Activated B cell treated with CpG ODN at 0.5 μM for 24 hours (primary cell): ENCODE measurements at regions not wholly inside any gene's neighbourhood (a gene's known extent, or its start where the extent isn't known, plus 50 kb on each side); places are given as distances from the start of the nearest gene placed in this dataset.

Experiments
- ATAC-seq: fragments of 200-7000 bp; cut with Tn5 transposase; one replicate; pipeline ENCODE4 v1.10.0; 2021; ENCODE audit warnings: low read depth, mild to moderate bottlenecking, moderate library complexity
- CTCF ChIA-PET: fragments of 350-600 bp; sonication (Branson Sonifier 250); formaldehyde crosslinking; loops from one replicate; lab custom pipeline; 2021; ENCODE audit warnings: antibody characterized with exemption; lab: Charles Lee
- POLR2A ChIA-PET: fragments of 350-600 bp; sonication (Branson Sonifier 250); formaldehyde crosslinking; loops from one replicate; lab custom pipeline; 2021; ENCODE audit warnings: antibody characterized with exemption; lab: Charles Lee
- DNase-seq: peaks from one replicate; pipeline ENCODE4 v3.0.0; 2022
- H3K27ac Mint-ChIP-seq: one replicate; pipeline ENCODE4 v1.8.0; 2020; ENCODE audit warnings: mixed read lengths
- H3K27me3 Mint-ChIP-seq: one replicate; pipeline ENCODE4 v1.8.0; 2021; ENCODE audit warnings: mixed read lengths
- H3K36me3 Mint-ChIP-seq: one replicate; pipeline ENCODE4 v1.8.0; 2021; ENCODE audit warnings: low read depth, mixed read lengths
- H3K4me1 Mint-ChIP-seq: one replicate; pipeline ENCODE4 v1.8.0; 2021; ENCODE audit warnings: mixed read lengths
- H3K4me3 Mint-ChIP-seq: one replicate; pipeline ENCODE4 v1.8.0; 2020; ENCODE audit warnings: mild to moderate bottlenecking, mixed read lengths
- H3K9me3 Mint-ChIP-seq: one replicate; pipeline ENCODE4 v1.8.0; 2020; ENCODE audit warnings: mixed read lengths
- intact Hi-C: fragments of 100-400 bp; cut with micrococcal nuclease; formaldehyde crosslinking; loops from one replicate; pipeline ENCODE4 v1.15.1; 2024
- TF ChIP-seq, protein P1 (sequence below): fragments of 200-600 bp; IDR thresholded peaks from one replicate; pipeline ENCODE4 v1.8.0; 2022; ENCODE audit warnings: antibody characterized with exemption, mild to moderate bottlenecking

DNA sequence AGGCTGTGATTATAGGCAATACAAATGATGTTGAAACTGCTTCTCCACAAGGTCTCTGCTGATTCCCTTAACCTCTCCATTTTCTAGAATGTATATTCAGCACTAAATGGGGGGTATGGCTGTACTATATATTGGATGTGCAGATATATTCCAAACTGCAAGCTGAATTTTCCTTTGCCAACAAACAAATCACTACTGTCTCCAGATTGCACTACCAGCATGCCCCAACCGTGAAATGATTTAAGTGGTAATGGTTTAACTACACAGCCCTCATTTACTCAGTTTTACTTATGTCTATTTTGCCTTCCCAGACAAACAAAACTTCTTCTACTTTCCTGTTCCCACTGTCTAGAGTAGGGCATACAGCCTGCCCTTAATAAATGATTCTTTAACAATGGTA lies 112.7 kb upstream of the GAREM1 start:
- H3K27ac Mint-ChIP-seq = no peak overlapping the region
- no peaks in the 10 kb centered on the region for H3K4me1 Mint-ChIP-seq
- H3K36me3 Mint-ChIP-seq = no peaks in the 10 kb centered on the region
- CTCF ChIA-PET = no interaction called here
- no peaks in the 10 kb centered on the region for H3K9me3 Mint-ChIP-seq
- intact Hi-C loops = no loop called here
- ATAC-seq (no peak), DNase-seq (no peak)
- POLR2A ChIA-PET = no interaction called here
- no peak overlapping the region for H3K4me3 Mint-ChIP-seq
- TF ChIP-seq, protein P1, sequence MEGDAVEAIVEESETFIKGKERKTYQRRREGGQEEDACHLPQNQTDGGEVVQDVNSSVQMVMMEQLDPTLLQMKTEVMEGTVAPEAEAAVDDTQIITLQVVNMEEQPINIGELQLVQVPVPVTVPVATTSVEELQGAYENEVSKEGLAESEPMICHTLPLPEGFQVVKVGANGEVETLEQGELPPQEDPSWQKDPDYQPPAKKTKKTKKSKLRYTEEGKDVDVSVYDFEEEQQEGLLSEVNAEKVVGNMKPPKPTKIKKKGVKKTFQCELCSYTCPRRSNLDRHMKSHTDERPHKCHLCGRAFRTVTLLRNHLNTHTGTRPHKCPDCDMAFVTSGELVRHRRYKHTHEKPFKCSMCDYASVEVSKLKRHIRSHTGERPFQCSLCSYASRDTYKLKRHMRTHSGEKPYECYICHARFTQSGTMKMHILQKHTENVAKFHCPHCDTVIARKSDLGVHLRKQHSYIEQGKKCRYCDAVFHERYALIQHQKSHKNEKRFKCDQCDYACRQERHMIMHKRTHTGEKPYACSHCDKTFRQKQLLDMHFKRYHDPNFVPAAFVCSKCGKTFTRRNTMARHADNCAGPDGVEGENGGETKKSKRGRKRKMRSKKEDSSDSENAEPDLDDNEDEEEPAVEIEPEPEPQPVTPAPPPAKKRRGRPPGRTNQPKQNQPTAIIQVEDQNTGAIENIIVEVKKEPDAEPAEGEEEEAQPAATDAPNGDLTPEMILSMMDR = no peak
- peaks cover 18% of the 10 kb centered on the region for H3K27me3 Mint-ChIP-seq

DNA sequence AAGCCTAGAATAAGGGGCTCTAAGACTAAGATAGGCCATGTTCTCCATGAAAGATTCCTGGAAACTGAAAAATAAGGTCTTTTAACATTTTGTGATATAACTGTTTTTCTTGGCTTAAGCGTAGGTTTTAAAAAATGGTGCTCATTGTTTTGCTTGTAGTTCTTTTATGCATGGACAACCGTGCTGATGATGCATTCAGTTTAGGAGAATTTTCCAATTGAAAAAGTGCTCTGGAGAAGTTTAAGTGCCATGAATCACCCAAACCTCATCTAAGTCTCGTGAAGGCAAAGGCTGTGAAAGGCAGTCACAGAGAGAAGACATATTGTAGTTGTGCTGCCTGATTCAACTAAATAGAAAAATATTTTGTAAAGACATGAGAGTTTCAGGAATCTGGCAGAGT lies 111.8 kb upstream of the GAREM1 start:
- H3K27ac Mint-ChIP-seq = no peak overlapping the region
- H3K36me3 Mint-ChIP-seq = no peaks in the 10 kb centered on the region
- H3K27me3 Mint-ChIP-seq = peaks cover 18% of the 10 kb centered on the region
- ChIA-PET POLR2A (no interaction called here), CTCF (no interaction called here)
- no peaks in the 10 kb centered on the region for H3K4me1 Mint-ChIP-seq
- DNase-seq = no peak
- H3K4me3 Mint-ChIP-seq = no peak overlapping the region
- TF ChIP-seq, protein P1 = no peak
- no peaks in the 10 kb centered on the region for H3K9me3 Mint-ChIP-seq
- no peak for ATAC-seq
- intact Hi-C loops = no loop called here

DNA sequence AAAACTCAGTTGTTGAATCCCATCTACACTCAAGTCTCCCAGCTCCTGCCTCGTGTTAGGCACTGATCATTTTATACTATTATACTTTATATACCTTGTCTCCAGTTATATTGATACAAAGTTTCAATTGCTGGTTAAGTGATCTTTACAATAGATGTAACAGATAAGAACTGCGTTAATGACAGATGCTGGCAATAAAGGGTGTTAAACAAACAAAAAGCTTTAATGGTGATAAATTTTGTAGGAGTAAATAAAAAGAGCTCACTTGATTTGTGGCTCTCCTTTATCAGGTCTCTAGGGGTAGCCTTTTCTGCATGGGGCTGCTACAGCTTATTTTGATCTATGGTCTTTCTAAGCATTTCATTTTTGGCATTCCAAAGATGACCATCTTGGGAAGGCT lies 106.9 kb upstream of the GAREM1 start:
- DNase-seq (no peak), ATAC-seq (no peak)
- CTCF ChIA-PET = interaction anchor here (1.1 kb wide), 1 partner anchor 115 kb away, joined by 3 read pairs; no protein-coding TSS in a partner anchor
- H3K4me1 Mint-ChIP-seq = no peaks in the 10 kb centered on the region
- H3K9me3 Mint-ChIP-seq = no peaks in the 10 kb centered on the region
- H3K36me3 Mint-ChIP-seq = no peaks in the 10 kb centered on the region
- H3K4me3 Mint-ChIP-seq = no peak overlapping the region
- POLR2A ChIA-PET = no interaction called here
- peaks cover 12% of the 10 kb centered on the region for H3K27me3 Mint-ChIP-seq
- TF ChIP-seq, protein P1 = no peak
- no peak overlapping the region for H3K27ac Mint-ChIP-seq
- intact Hi-C loops = no loop called here

DNA sequence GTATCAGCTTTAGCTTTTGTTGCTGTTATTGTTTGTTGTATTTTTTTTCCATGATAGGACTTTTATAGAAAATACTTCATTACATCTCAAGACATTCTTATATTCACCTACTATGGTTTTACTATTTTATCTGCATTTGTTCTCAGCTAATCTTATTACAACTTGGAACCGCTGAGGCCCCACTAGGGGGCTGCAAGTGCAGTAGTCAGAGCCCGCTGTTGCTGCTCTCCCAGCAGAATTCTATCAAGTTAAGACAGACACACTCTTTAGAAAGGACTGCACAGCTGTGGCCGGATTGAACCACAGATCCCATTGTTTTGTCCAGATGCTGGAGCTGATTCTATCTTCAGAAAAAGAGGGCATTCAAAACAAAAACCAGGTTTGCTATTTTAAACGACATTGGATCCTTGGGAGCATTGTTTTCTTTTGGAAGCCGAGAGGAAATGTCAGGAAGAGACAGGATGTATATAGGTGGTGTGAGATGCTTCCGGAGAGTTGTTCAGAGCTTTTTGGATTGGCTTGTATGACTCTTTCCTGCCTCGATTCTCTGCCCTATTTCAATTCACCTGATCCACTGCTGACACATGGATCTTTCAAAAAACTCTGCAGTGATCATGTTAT lies 105.7 kb upstream of the GAREM1 start:
- Mint-ChIP-seq H3K9me3 (no peaks in the 10 kb centered on the region), H3K4me1 (no peaks in the 10 kb centered on the region), H3K36me3 (no peaks in the 10 kb centered on the region), H3K4me3 (no peak overlapping the region), H3K27me3 (peaks cover 15% of the 10 kb centered on the region), H3K27ac (no peak overlapping the region)
- intact Hi-C loops = loop anchor here (1.0 kb wide), 1 partner anchor 354 kb away; no protein-coding TSS in a partner anchor
- ATAC-seq = peak; percentile 34
- ChIA-PET CTCF (interaction anchor here (1.1 kb wide), 1 partner anchor 116 kb away, joined by 3 read pairs; no protein-coding TSS in a partner anchor), POLR2A (no interaction called here)
- TF ChIP-seq, protein P1 = no peak
- DNase-seq = no peak

DNA sequence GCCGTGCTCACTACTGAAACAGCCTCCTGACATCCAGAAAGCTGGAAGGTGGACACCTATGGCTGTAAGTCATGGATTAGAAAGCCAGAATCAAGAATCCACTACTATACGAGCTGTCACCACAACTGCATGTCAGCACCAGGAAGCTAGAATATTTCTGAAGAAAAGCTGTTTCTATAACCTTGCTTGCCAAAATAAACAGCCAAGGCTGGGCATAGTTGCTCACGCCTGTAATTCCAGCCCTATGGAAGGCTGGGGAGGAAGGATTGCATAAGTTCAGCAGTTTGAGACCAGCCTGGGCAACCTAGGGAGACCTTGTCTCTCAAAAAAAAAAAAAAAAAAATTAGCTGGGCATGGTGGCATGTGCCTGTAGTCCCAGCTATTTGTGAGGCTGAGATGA lies 96.3 kb upstream of the GAREM1 start:
- Mint-ChIP-seq H3K4me3 (no peak overlapping the region), H3K27me3 (peaks cover 2% of the 10 kb centered on the region), H3K36me3 (no peaks in the 10 kb centered on the region), H3K9me3 (no peaks in the 10 kb centered on the region), H3K4me1 (no peaks in the 10 kb centered on the region), H3K27ac (no peak overlapping the region)
- DNase-seq (no peak), ATAC-seq (no peak)
- CTCF ChIA-PET = no interaction called here
- intact Hi-C loops = no loop called here
- TF ChIP-seq, protein P1 = no peak
- POLR2A ChIA-PET = no interaction called here
